Jurkat, Clone E6-1 (cell line): ENCODE measurements at regions not wholly inside any gene's neighbourhood (a gene's known extent, or its start where the extent isn't known, plus 50 kb on each side); places are given as distances from the start of the nearest gene placed in this dataset.
"Not testable (repeated sequence)": the region's sequence is repeated elsewhere in the genome, so short reads cannot be mapped to it uniquely, and the experiment has no call there.

ENCODE experiments used
- DNase-seq: peaks from one replicate; pipeline ENCODE4 v3.0.0-alpha.2; 2011; ENCODE audit warnings: low read depth, low spot score
- H3K4me3 ChIP-seq: 2 replicates; pipeline ENCODE4 v1.5.1; 2011; ENCODE audit warnings: mild to moderate bottlenecking, low read length, control low read depth, moderate library complexity

GRCh38 chr19:27802293-27802692 is 1410.7 kb downstream of the UQCRFS1 start:
- DNase-seq, H3K4me3 ChIP-seq: not testable (repeated sequence)

GRCh38 chr19:27796540-27796939 is 1416.4 kb downstream of the UQCRFS1 start:
- DNase-seq: no peak
- H3K4me3 ChIP-seq: no peak overlapping the region

- no peak for DNase-seq
- no peak overlapping the region for H3K4me3 ChIP-seq
Measured at GRCh38 chr19:27796073-27796472, 1416.9 kb downstream of the UQCRFS1 start.

GRCh38 chr19:27795369-27795768 is 1417.6 kb downstream of the UQCRFS1 start:
- H3K4me3 ChIP-seq: peak overlapping the region; percentile 80; the same call in 1 of the 2 replicates
- DNase-seq: no peak

GRCh38 chr19:27794494-27795042 is 1418.4 kb downstream of the UQCRFS1 start:
- no peak for DNase-seq
- H3K4me3 ChIP-seq: peak overlapping the region; percentile 80

- peak overlapping the region; percentile 80 for H3K4me3 ChIP-seq
- DNase-seq: peak; percentile 91
Measured at GRCh38 chr19:27793644-27794493, 1419.1 kb downstream of the UQCRFS1 start.

GRCh38 chr19:27793128-27793643 is 1419.8 kb downstream of the UQCRFS1 start:
- H3K4me3 ChIP-seq: peak overlapping the region; percentile 80
- peak; percentile 79 for DNase-seq

- H3K4me3 ChIP-seq: peak overlapping the region; percentile 80
- DNase-seq: no peak
Measured at GRCh38 chr19:27792576-27793127, 1420.3 kb downstream of the UQCRFS1 start.

GRCh38 chr19:27780367-27781075 is 1432.4 kb downstream of the UQCRFS1 start:
- no peak overlapping the region for H3K4me3 ChIP-seq
- no peak for DNase-seq

GRCh38 chr19:27779954-27780353 is 1433.0 kb downstream of the UQCRFS1 start:
- H3K4me3 ChIP-seq: no peak overlapping the region
- no peak for DNase-seq

GRCh38 chr19:27777726-27778125 is 1435.2 kb downstream of the UQCRFS1 start:
- no peak for DNase-seq
- H3K4me3 ChIP-seq: no peak overlapping the region

GRCh38 chr19:27777242-27777641 is 1435.7 kb downstream of the UQCRFS1 start:
- no peak for DNase-seq
- no peak overlapping the region for H3K4me3 ChIP-seq

- DNase-seq: no peak
- H3K4me3 ChIP-seq: no peak overlapping the region
Measured at GRCh38 chr19:27776524-27776923, 1436.4 kb downstream of the UQCRFS1 start.

- no peak for DNase-seq
- no peak overlapping the region for H3K4me3 ChIP-seq
Measured at GRCh38 chr19:27776020-27776419, 1436.9 kb downstream of the UQCRFS1 start.

GRCh38 chr19:27775395-27775794 is 1437.6 kb downstream of the UQCRFS1 start:
- DNase-seq: no peak
- no peak overlapping the region for H3K4me3 ChIP-seq

- DNase-seq: peak; percentile 39
- no peak overlapping the region for H3K4me3 ChIP-seq
Measured at GRCh38 chr19:27774827-27775226, 1438.1 kb downstream of the UQCRFS1 start.

GRCh38 chr19:27774337-27774736 is 1438.6 kb downstream of the UQCRFS1 start:
- no peak for DNase-seq
- H3K4me3 ChIP-seq: no peak overlapping the region

GRCh38 chr19:27773318-27774094 is 1439.4 kb downstream of the UQCRFS1 start:
- H3K4me3 ChIP-seq: no peak overlapping the region
- no peak for DNase-seq

- no peak for DNase-seq
- H3K4me3 ChIP-seq: no peak overlapping the region
Measured at GRCh38 chr19:27772059-27772458, 1440.9 kb downstream of the UQCRFS1 start.
